ENCODE measurements at regions not wholly inside any gene's neighbourhood (a gene's known extent, or its start where the extent isn't known, plus 50 kb on each side); places are given as distances from the start of the nearest gene placed in this dataset.

DNA sequence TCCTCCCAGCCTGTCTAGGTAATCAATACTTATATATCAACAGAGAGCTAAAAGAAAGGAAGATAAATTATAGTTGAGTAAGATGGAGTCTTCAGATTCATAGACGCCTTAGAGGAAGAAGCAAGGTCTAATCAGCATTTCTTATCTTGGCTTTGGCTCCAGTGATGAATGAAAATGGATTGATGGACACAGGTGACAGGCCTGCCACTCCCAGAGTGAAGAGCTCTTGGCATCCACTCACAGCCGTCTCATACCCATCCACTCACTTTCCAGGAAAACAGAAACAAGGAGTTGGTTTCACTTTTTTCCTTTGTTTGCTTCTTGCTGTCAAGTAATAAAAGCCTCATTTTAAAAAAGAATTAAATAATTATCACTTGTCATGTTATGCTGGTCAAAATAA is 168.2 kb downstream of the MFSD1 start:
- TF ChIP-seq, protein P1, sequence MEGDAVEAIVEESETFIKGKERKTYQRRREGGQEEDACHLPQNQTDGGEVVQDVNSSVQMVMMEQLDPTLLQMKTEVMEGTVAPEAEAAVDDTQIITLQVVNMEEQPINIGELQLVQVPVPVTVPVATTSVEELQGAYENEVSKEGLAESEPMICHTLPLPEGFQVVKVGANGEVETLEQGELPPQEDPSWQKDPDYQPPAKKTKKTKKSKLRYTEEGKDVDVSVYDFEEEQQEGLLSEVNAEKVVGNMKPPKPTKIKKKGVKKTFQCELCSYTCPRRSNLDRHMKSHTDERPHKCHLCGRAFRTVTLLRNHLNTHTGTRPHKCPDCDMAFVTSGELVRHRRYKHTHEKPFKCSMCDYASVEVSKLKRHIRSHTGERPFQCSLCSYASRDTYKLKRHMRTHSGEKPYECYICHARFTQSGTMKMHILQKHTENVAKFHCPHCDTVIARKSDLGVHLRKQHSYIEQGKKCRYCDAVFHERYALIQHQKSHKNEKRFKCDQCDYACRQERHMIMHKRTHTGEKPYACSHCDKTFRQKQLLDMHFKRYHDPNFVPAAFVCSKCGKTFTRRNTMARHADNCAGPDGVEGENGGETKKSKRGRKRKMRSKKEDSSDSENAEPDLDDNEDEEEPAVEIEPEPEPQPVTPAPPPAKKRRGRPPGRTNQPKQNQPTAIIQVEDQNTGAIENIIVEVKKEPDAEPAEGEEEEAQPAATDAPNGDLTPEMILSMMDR (IDR thresholded peaks at IDR 0.05), result no peak
- TF ChIP-seq POLR2A (IDR thresholded peaks at IDR 0.05), result no peak

Measured in adrenal gland (tissue), 5 donors.